ENCODE measurements at regions not wholly inside any gene's neighbourhood (a gene's known extent, or its start where the extent isn't known, plus 50 kb on each side); places are given as distances from the start of the nearest gene placed in this dataset.

GRCh38 chr5:58224221-58224620, 235.7 kb downstream of the PLK2 start:
- no peak for DNase-seq (ENCODE audit: low read depth, low spot score)
- Histone ChIP-seq H3K9me3 (ENCODE audit: control insufficient read depth, insufficient read depth, low read depth, low read length) (no peaks in the 10 kb centered on the region), H3K4me3 (ENCODE audit: low read depth in 2 of 2, low read length in 2 of 2) (no peak overlapping the region), H3K27ac (ENCODE audit: low read length) (no peak overlapping the region), H3K4me1 (ENCODE audit: control insufficient read depth, insufficient read depth, low read length) (no peaks in the 10 kb centered on the region), H3K27me3 (ENCODE audit: control insufficient read depth, insufficient read depth, low read length) (no peaks in the 10 kb centered on the region), H3K36me3 (ENCODE audit: control insufficient read depth, insufficient read depth, low read length) (no peaks in the 10 kb centered on the region)
- CTCF ChIA-PET = no interaction called here
- TF ChIP-seq, protein P1, sequence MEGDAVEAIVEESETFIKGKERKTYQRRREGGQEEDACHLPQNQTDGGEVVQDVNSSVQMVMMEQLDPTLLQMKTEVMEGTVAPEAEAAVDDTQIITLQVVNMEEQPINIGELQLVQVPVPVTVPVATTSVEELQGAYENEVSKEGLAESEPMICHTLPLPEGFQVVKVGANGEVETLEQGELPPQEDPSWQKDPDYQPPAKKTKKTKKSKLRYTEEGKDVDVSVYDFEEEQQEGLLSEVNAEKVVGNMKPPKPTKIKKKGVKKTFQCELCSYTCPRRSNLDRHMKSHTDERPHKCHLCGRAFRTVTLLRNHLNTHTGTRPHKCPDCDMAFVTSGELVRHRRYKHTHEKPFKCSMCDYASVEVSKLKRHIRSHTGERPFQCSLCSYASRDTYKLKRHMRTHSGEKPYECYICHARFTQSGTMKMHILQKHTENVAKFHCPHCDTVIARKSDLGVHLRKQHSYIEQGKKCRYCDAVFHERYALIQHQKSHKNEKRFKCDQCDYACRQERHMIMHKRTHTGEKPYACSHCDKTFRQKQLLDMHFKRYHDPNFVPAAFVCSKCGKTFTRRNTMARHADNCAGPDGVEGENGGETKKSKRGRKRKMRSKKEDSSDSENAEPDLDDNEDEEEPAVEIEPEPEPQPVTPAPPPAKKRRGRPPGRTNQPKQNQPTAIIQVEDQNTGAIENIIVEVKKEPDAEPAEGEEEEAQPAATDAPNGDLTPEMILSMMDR (IDR thresholded peaks at IDR 0.05) = no peak
- no peak for TF ChIP-seq TCF7L2 (IDR thresholded peaks at IDR 0.05; ENCODE audit: low read depth, low read length)
- no peak for TF ChIP-seq POLR2AphosphoS5 (IDR thresholded peaks at IDR 0.05; ENCODE audit: low read depth, low read length)
- TF ChIP-seq REST (IDR thresholded peaks at IDR 0.05; ENCODE audit: insufficient read depth in 1 of 2, low read depth in 2 of 2, low read length in 1 of 2) = no peak
- TF ChIP-seq SIN3A (IDR thresholded peaks at IDR 0.05; ENCODE audit: borderline replicate concordance, insufficient read depth, low read depth, low read length) = no peak
- POLR2A ChIA-PET = no interaction called here
- intact Hi-C loops (cut with micrococcal nuclease; ENCODE audit: unreplicated experiment) = no loop called here
- in situ Hi-C loops (cut with HindIII; ENCODE audit: low pct_unique_long_range_greater_than_20kb, low sequenced_read_pairs) = no loop called here
- no peak for ATAC-seq
- BruUV-seq (replicated peaks) = no TSS peak

DNA sequence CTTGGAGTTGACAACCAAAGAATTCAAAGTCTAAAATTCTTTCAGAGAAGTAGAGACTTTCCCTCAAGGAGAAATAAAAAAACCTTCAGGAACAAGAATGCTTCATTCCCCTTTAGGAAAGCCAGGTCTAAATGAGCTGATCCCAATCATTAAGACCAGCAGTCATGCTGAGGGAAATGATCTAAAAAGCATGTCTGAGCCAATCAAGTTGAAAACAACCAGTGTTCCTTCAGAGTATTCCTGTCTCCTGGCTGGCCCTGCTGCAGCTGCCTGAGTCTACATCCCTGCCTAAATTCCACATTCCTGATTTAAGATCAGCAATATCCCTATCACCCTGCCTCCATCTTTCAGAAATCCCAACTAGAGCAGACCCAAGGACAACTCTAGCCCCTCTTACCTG, 244.5 kb downstream of the PLK2 start:
- BruUV-seq (replicated peaks) = no TSS peak
- DNase-seq (ENCODE audit: low read depth, low spot score) (no peak), ATAC-seq (no peak)
- Histone ChIP-seq H3K9me3 (ENCODE audit: control insufficient read depth, insufficient read depth, low read depth, low read length) (no peaks in the 10 kb centered on the region), H3K27ac (ENCODE audit: low read length) (no peak overlapping the region), H3K36me3 (ENCODE audit: control insufficient read depth, insufficient read depth, low read length) (no peaks in the 10 kb centered on the region), H3K27me3 (ENCODE audit: control insufficient read depth, insufficient read depth, low read length) (no peaks in the 10 kb centered on the region), H3K4me3 (ENCODE audit: low read depth in 2 of 2, low read length in 2 of 2) (no peak overlapping the region), H3K4me1 (ENCODE audit: control insufficient read depth, insufficient read depth, low read length) (no peaks in the 10 kb centered on the region)
- POLR2A ChIA-PET = no interaction called here
- intact Hi-C loops (cut with micrococcal nuclease; ENCODE audit: unreplicated experiment) = no loop called here
- TF ChIP-seq, protein P1 (IDR thresholded peaks at IDR 0.05) = no peak
- TF ChIP-seq REST (IDR thresholded peaks at IDR 0.05; ENCODE audit: insufficient read depth in 1 of 2, low read depth in 2 of 2, low read length in 1 of 2) = no peak
- no peak for TF ChIP-seq TCF7L2 (IDR thresholded peaks at IDR 0.05; ENCODE audit: low read depth, low read length)
- TF ChIP-seq POLR2AphosphoS5 (IDR thresholded peaks at IDR 0.05; ENCODE audit: low read depth, low read length) = no peak
- TF ChIP-seq SIN3A (IDR thresholded peaks at IDR 0.05; ENCODE audit: borderline replicate concordance, insufficient read depth, low read depth, low read length) = no peak
- CTCF ChIA-PET = no interaction called here
- in situ Hi-C loops (cut with HindIII; ENCODE audit: low pct_unique_long_range_greater_than_20kb, low sequenced_read_pairs) = no loop called here

All from Panc1 (cell line).